AG09319 (cell line): ENCODE measurements at regions not wholly inside any gene's neighbourhood (a gene's known extent, or its start where the extent isn't known, plus 50 kb on each side); places are given as distances from the start of the nearest gene placed in this dataset.

Experiments
- DNase-seq: peaks from one replicate; pipeline ENCODE4 v3.0.0-alpha.2; 2010; ENCODE audit warnings: low read depth; ENCODE audit errors: extremely low read depth
- CTCF ChIP-seq: IDR thresholded peaks from 2 replicates; pipeline ENCODE4 v1.5.1; 2011; ENCODE audit warnings: low read depth, mild to moderate bottlenecking, inconsistent platforms, low read length, moderate library complexity

DNA sequence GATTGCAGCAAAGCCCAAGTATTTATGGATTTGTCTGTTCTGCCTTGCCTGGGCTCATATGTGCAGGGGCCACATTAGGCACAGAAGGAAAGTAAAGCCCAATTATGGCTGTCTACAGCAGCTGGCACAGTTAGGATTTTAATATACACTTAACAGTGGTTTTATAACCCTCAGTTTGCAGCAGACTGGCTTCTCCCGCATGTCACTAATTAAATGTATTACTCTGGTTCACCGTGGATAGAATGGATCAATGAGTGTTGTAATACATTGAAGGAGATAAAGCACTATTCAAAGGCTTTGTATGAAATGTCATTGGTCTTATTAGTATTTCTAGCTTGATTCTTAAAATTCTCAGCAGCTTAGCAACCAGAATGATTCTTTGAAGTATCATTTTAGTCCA, 320.2 kb downstream of the KCNS3 start:
- no peak for DNase-seq
- TF ChIP-seq CTCF, result no peak

DNA sequence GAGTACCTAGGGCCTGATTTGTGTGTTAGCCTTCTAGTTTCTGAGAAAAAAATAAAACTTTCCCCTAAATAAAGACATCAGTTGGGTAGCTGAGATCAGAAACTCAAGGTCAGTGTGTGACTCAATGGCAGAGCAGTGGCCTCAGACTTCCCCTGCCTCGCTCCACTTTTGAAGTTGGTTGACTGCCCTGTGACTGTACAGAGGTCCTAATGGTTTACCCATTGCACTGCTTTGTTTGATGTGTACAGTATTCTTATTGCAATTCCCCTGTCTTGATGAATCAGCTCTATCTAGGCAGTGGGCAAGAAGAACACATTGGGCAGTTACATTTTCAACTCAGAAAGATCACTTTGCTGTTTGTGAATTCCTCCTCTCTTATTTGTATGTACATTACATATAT, 315.7 kb downstream of the KCNS3 start:
- TF ChIP-seq CTCF, result no peak
- no peak for DNase-seq

DNA sequence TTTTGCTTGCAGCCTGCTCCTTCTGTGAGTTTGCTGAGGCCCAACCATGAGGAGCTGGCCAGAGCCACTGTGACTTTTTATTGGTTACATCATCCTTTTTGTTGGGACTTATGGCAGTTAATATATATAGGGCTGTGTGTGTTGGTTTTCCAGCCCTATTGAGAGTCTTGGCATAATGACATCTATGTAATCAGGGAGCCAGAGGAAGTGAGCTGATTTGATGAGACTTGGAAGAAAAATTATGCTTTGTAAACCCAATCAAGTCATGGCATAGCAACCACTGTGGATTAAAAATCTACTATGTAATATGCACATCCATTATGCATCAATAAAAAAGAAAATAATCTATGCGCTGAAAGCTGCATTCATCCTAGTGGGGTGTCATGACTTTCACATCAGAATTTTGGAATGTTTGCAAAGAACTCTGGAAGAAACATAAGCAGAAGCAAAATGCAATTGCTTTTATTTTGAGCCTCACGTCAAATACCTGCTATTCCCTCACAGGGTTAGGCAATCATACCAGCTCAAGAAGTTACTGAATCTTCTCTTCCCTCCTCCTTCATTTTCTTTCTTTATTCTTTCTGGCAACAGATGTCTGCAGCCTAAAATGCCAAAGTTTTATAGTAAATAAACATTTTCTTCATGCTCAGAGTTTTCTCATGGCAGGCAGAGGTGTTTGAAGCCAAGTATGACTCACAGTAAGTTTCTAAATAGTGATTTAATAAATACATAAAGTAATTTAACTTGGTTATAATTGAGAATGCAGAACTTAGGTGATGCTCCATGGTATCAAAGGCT, 308.5 kb downstream of the KCNS3 start:
- DNase-seq, result peak; percentile 10
- TF ChIP-seq CTCF, result no peak

GRCh38 chr2:18182861-18183260, 304.4 kb downstream of the KCNS3 start:
- DNase-seq, result no peak
- no peak for TF ChIP-seq CTCF

GRCh38 chr2:18180912-18181311, 302.4 kb downstream of the KCNS3 start:
- DNase-seq, result no peak
- no peak for TF ChIP-seq CTCF

GRCh38 chr2:18180031-18180610, 301.7 kb downstream of the KCNS3 start:
- DNase-seq, result no peak
- no peak for TF ChIP-seq CTCF

GRCh38 chr2:18178736-18179349, 300.4 kb downstream of the KCNS3 start:
- TF ChIP-seq CTCF, result peak; percentile 87
- DNase-seq, result peak; percentile 25
